Lung (tissue), 11 donors: ENCODE measurements at regions not wholly inside any gene's neighbourhood (a gene's known extent, or its start where the extent isn't known, plus 50 kb on each side); places are given as distances from the start of the nearest gene placed in this dataset.
A peak's percentile ranks its signal among the peaks of the same experiment; 100 is the strongest.

ENCODE experiments used
- ATAC-seq: fragments of 200-7000 bp; cut with Tn5 transposase; one replicate; pipeline ENCODE4 v1.9.1; 2020; ENCODE audit warnings: moderate number of reproducible peaks; ENCODE audit not compliant: insufficient read depth, low FRiP score
- DNase-seq, 3 donors: peaks; one replicate each; pipeline ENCODE4 v3.0.0-alpha.2; 2013 to 2017
- H3K27ac ChIP-seq, 2 donors: one replicate each; pipeline ENCODE4 v1.5.1; 2013; ENCODE audit warnings: mild to moderate bottlenecking in 2 of 2, moderate library complexity in 2 of 2, control low read depth in 1 of 2, inconsistent platforms in 1 of 2, low read depth in 1 of 2, low read length in 1 of 2
- H3K27me3 ChIP-seq, 3 donors: one replicate each; pipeline ENCODE4 v1.5.1; 2013; ENCODE audit warnings: low read length in 2 of 3; ENCODE audit not compliant: control insufficient read depth in 3 of 3, insufficient read depth in 3 of 3
- H3K36me3 ChIP-seq, 4 donors: one replicate each; pipeline ENCODE4 v1.5.1; 2013; ENCODE audit warnings: low read length in 4 of 4, mild to moderate bottlenecking in 1 of 4, moderate library complexity in 1 of 4; ENCODE audit not compliant: control insufficient read depth in 4 of 4, insufficient read depth in 4 of 4
- H3K4me1 ChIP-seq, 5 donors: one replicate each; pipeline ENCODE4 v1.5.1; 2013; ENCODE audit warnings: low read length in 5 of 5, mild to moderate bottlenecking in 2 of 5, moderate library complexity in 1 of 5; ENCODE audit not compliant: control insufficient read depth in 5 of 5, insufficient read depth in 5 of 5
- H3K4me3 ChIP-seq: one replicate; pipeline ENCODE4 v1.5.1; 2013; ENCODE audit warnings: mild to moderate bottlenecking, control low read depth, moderate library complexity
- H3K9ac ChIP-seq, 2 donors: one replicate each; pipeline ENCODE4 v1.5.1; 2013; ENCODE audit warnings: low read length in 2 of 2, control low read depth in 1 of 2; ENCODE audit not compliant: insufficient read depth in 1 of 2
- H3K9me3 ChIP-seq, 4 donors: one replicate each; pipeline ENCODE4 v1.5.1; 2013; ENCODE audit warnings: low read length in 3 of 4, mild to moderate bottlenecking in 1 of 4, moderate library complexity in 1 of 4; ENCODE audit not compliant: control insufficient read depth in 4 of 4, insufficient read depth in 3 of 4
- WGBS, 2 donors: extraction: QIAGEN DNeasy Blood & Tissue Kit; methylation state at CpG; one replicate each; pipeline ENCODE4 v1.1.7; 2013; 5-methylcytosine and 5-hydroxymethylcytosine counted together
- TF ChIP-seq, protein P1 (sequence below): IDR thresholded peaks from 2 replicates; pipeline ENCODE4 v1.5.1; 2012; ENCODE audit warnings: mild to moderate bottlenecking; ENCODE audit errors: control extremely low read depth, extremely low read depth
- donor health status: control.
- donor health status: control.
- donor health status: Bipolar disorder and iron deficiency.
- donor health status: healthy.
- donor health status: DM: yes; HTN: yes; CAD: no.

DNA sequence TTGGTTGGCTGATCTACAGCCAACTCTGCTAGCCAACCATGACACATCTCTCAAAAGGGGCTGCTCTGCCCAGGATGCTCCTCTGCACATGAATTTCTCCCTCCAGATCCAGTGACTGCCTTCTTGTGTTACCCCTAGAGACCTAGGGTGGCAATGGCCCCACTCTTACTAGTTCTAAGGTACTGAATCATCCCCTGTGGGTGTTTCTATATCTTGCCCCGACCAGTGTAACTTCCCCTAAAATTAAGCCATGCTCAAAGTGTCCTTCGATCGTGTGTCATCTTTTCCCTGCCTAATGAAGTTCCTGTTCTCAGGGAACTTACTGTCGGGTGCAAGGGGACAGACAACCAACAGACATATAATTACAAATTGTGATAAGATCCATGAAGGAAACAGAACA lies 113.3 kb downstream of the FAM76B start:
- no peak for ATAC-seq
- Histone ChIP-seq H3K9me3 (no peaks in the 10 kb centered on the region), H3K4me1 (peaks cover 0 to 24% (median 6%) of the 10 kb centered on the region in 5 donors), H3K9ac (no peak overlapping the region), H3K4me3 (no peak overlapping the region), H3K27ac (no peak overlapping the region), H3K36me3 (no peaks in the 10 kb centered on the region), H3K27me3 (peaks cover 0 to 2% (median 0%) of the 10 kb centered on the region in 3 donors)
- TF ChIP-seq, protein P1, sequence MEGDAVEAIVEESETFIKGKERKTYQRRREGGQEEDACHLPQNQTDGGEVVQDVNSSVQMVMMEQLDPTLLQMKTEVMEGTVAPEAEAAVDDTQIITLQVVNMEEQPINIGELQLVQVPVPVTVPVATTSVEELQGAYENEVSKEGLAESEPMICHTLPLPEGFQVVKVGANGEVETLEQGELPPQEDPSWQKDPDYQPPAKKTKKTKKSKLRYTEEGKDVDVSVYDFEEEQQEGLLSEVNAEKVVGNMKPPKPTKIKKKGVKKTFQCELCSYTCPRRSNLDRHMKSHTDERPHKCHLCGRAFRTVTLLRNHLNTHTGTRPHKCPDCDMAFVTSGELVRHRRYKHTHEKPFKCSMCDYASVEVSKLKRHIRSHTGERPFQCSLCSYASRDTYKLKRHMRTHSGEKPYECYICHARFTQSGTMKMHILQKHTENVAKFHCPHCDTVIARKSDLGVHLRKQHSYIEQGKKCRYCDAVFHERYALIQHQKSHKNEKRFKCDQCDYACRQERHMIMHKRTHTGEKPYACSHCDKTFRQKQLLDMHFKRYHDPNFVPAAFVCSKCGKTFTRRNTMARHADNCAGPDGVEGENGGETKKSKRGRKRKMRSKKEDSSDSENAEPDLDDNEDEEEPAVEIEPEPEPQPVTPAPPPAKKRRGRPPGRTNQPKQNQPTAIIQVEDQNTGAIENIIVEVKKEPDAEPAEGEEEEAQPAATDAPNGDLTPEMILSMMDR = no peak
- WGBS, 2 donors = 69 to 79% methylated on average over 4 of the region's 4 CpGs
- no peak for DNase-seq

DNA sequence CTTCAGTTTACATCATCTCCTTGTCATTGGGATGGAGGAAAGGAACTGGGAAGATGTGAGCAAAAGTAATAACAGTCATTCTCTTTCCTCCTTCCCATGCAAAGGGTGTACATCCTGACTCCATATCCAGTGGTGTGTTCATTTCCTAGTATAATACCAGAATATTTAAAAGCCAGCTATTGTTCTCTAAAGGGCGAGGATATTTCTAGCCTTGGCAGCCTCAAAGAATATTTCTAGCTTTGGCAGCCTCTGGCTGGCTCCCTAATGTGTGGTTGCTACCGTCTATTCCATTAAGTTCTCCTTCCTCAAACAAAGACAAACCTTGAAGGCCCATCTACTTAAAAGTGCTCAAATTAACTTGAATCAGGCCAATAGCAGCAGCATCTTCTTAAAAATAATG lies 114.0 kb downstream of the FAM76B start:
- ATAC-seq = no peak
- peaks cover 0 to 22% (median 5%) of the 10 kb centered on the region in 5 donors for H3K4me1 ChIP-seq
- H3K9ac ChIP-seq = no peak overlapping the region
- TF ChIP-seq, protein P1 = no peak
- H3K27ac ChIP-seq = peak overlapping the region in 1 of 2 donors; percentile 25
- 58 to 59% methylated on average over 2 of the region's 2 CpGs for WGBS, 2 donors
- DNase-seq = no peak
- H3K4me3 ChIP-seq = no peak overlapping the region
- H3K36me3 ChIP-seq = no peaks in the 10 kb centered on the region
- no peaks in the 10 kb centered on the region for H3K9me3 ChIP-seq
- H3K27me3 ChIP-seq = peaks cover 0 to 2% (median 0%) of the 10 kb centered on the region in 3 donors

DNA sequence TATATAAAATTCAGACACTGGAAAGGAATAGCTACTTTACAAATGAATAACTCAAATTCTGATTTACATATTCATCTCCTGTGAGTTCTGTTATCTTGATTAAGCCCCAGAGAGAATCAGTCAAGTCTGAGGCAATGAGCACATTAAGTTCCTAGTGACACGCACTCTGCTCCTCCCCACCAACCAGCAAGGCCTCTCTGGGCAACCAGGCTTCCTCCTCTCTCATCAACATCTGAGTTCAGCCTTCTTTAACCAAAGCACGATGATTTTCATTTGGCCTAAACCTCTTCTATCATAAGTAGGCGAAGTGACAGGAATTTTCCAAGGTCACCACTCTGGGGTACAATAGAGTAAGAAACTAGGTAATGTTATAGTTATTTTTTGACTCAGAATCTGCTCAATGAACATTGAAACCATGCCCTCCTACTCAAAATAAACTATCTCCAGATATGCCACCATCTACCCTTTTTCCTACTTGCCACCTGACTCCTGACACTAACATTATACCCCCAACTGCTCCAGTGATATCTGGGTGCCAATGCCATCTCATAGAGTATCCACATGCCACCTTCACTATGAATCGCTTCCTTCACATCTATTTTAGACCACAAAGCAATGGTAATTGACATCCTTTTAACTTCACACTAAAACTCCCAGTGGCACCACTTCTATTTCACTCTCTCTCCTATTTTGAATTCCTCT lies 114.8 kb downstream of the FAM76B start:
- Histone ChIP-seq H3K27ac (no peak overlapping the region), H3K27me3 (peaks cover 0 to 2% (median 0%) of the 10 kb centered on the region in 3 donors), H3K9me3 (no peaks in the 10 kb centered on the region), H3K4me3 (no peak overlapping the region), H3K36me3 (no peaks in the 10 kb centered on the region), H3K4me1 (peaks cover 0 to 16% (median 5%) of the 10 kb centered on the region in 5 donors), H3K9ac (no peak overlapping the region)
- ATAC-seq (no peak), DNase-seq (no peak)
- TF ChIP-seq, protein P1 = no peak
- WGBS, 2 donors = 89 to 93% methylated on average over 4 of the region's 4 CpGs

DNA sequence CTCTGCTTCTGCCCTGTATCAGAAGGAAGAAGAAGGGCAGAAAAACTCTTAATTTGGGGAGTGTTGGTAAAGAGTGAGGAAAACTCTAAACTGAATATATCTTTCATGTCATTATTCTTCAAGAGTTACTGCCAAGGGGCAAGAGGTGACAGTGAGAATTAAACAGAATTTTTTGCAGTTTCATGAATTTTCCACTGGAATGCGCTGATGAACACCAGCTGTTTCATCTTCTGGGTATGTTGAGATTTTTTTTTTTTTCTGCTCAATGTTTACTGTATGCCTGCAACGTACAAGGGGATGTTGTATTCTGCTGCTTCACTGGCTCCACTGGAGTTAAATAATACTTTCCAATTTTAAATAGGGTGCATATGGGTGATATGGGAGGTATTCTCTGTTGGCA lies 117.8 kb downstream of the FAM76B start:
- H3K36me3 ChIP-seq = no peaks in the 10 kb centered on the region
- no peak for ATAC-seq
- WGBS, 2 donors = 32 to 41% methylated on average over 2 of the region's 2 CpGs

More for the DNA sequence above, 117.8 kb downstream of the FAM76B start:
- Histone ChIP-seq H3K9me3 (no peaks in the 10 kb centered on the region), H3K27me3 (peaks cover 0 to 2% (median 0%) of the 10 kb centered on the region in 3 donors), H3K4me3 (no peak overlapping the region), H3K4me1 (peaks cover 0 to 15% (median 5%) of the 10 kb centered on the region in 5 donors), H3K9ac (no peak overlapping the region), H3K27ac (no peak overlapping the region)
- TF ChIP-seq, protein P1 = no peak
- DNase-seq = peak; percentile 64 to 98 (median 97)
